ENCODE measurements at regions not wholly inside any gene's neighbourhood (a gene's known extent, or its start where the extent isn't known, plus 50 kb on each side); places are given as distances from the start of the nearest gene placed in this dataset.

DNA sequence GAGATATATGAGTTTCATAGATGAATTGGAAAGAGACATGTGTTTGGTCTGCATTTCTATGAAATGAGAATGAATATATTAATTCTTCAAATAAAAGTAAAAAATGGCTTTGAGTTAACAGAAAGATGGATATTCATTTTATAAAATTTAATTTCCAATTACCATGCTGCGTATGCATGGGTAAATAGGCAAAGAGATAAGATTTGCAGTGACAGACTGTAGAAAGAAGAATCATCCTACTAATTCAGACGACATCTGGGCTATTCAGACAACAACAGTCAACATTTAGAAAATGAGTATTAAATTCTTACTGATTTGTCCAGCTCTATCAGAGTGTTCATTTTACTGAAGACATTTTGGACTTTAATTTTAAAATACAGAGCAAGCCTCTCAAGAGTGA is 602.2 kb upstream of the NRSN1 start:
- TF ChIP-seq, protein P1, sequence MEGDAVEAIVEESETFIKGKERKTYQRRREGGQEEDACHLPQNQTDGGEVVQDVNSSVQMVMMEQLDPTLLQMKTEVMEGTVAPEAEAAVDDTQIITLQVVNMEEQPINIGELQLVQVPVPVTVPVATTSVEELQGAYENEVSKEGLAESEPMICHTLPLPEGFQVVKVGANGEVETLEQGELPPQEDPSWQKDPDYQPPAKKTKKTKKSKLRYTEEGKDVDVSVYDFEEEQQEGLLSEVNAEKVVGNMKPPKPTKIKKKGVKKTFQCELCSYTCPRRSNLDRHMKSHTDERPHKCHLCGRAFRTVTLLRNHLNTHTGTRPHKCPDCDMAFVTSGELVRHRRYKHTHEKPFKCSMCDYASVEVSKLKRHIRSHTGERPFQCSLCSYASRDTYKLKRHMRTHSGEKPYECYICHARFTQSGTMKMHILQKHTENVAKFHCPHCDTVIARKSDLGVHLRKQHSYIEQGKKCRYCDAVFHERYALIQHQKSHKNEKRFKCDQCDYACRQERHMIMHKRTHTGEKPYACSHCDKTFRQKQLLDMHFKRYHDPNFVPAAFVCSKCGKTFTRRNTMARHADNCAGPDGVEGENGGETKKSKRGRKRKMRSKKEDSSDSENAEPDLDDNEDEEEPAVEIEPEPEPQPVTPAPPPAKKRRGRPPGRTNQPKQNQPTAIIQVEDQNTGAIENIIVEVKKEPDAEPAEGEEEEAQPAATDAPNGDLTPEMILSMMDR (IDR thresholded peaks at IDR 0.05; ENCODE audit: unreplicated experiment) = no peak
- Mint-ChIP-seq H3K27ac (ENCODE audit: low read depth, unreplicated experiment) (no peak overlapping the region), H3K4me3 (ENCODE audit: unreplicated experiment) (no peak overlapping the region), H3K36me3 (ENCODE audit: insufficient read depth, unreplicated experiment) (no peaks in the 10 kb centered on the region), H3K27me3 (ENCODE audit: insufficient read depth, unreplicated experiment) (no peaks in the 10 kb centered on the region), H3K9me3 (ENCODE audit: unreplicated experiment) (no peaks in the 10 kb centered on the region), H3K4me1 (ENCODE audit: insufficient read depth, unreplicated experiment) (no peaks in the 10 kb centered on the region)
- DNase-seq (ENCODE audit: unreplicated experiment) = no peak
- POLR2A ChIA-PET = no interaction called here
- BruUV-seq (replicated peaks) = no TSS peak
- CTCF ChIA-PET = no interaction called here
- intact Hi-C loops (cut with micrococcal nuclease) = no loop called here

DNA sequence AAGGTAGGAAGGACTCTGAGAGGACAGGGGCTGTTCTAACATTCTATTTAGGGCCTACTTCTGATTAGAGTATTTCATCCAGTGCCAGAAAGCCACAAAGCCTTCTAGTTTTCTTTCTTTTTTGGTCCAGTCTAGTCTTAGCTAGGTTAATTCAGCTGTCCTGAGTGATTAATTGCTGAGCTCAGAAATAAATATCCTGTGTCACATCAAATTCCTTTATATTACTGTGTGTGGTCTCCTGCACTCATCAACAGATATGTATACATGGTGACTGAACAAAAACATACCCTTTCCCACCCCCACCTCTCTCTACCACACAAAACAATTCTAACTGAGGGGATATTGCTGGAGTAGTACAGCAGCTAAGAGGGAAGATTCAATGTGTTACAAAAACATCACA is 601.5 kb upstream of the NRSN1 start:
- DNase-seq (ENCODE audit: unreplicated experiment) = no peak
- H3K36me3 Mint-ChIP-seq (ENCODE audit: insufficient read depth, unreplicated experiment) = no peaks in the 10 kb centered on the region
- H3K27ac Mint-ChIP-seq (ENCODE audit: low read depth, unreplicated experiment) = no peak overlapping the region
- intact Hi-C loops (cut with micrococcal nuclease) = no loop called here
- H3K27me3 Mint-ChIP-seq (ENCODE audit: insufficient read depth, unreplicated experiment) = no peaks in the 10 kb centered on the region
- H3K4me1 Mint-ChIP-seq (ENCODE audit: insufficient read depth, unreplicated experiment) = peaks cover under 1% of the 10 kb centered on the region
- BruUV-seq (replicated peaks) = no TSS peak
- H3K4me3 Mint-ChIP-seq (ENCODE audit: unreplicated experiment) = no peak overlapping the region
- TF ChIP-seq, protein P1 (IDR thresholded peaks at IDR 0.05; ENCODE audit: unreplicated experiment) = no peak
- H3K9me3 Mint-ChIP-seq (ENCODE audit: unreplicated experiment) = no peaks in the 10 kb centered on the region
- ChIA-PET CTCF (interaction anchor here (0.6 kb wide), 1 partner anchor 368 kb away, joined by 3 read pairs; no protein-coding TSS in a partner anchor), POLR2A (interaction anchor here (0.6 to 0.9 kb wide), 2 partner anchors 12 to 1695 kb away, joined by 3 to 4 read pairs; no protein-coding TSS in a partner anchor)

DNA sequence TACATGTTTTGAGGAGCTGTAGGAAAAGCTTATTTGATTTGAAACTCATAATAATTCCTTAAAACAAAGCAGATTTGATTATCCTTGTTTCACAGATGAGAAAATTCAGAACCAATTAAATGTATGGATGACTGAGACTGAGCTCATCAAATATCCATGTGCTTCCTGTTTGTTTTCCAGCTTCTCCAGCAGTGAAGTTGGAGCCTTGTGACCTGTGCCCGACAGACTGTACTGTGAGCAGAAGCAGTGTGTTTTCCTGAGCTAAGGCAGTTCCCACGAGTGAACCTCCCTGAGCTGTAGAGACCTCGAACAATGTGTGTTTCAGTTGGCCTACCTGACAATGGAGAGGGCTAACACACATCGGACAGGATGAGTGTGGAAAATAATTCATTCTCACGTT is 599.5 kb upstream of the NRSN1 start:
- Mint-ChIP-seq H3K4me1 (ENCODE audit: insufficient read depth, unreplicated experiment) (peaks cover 15% of the 10 kb centered on the region), H3K27me3 (ENCODE audit: insufficient read depth, unreplicated experiment) (no peaks in the 10 kb centered on the region), H3K9me3 (ENCODE audit: unreplicated experiment) (no peaks in the 10 kb centered on the region), H3K36me3 (ENCODE audit: insufficient read depth, unreplicated experiment) (no peaks in the 10 kb centered on the region), H3K4me3 (ENCODE audit: unreplicated experiment) (no peak overlapping the region), H3K27ac (ENCODE audit: low read depth, unreplicated experiment) (no peak overlapping the region)
- ChIA-PET CTCF (no interaction called here), POLR2A (no interaction called here)
- TF ChIP-seq, protein P1 (IDR thresholded peaks at IDR 0.05; ENCODE audit: unreplicated experiment) = no peak
- no peak for DNase-seq (ENCODE audit: unreplicated experiment)
- BruUV-seq (replicated peaks) = no TSS peak
- intact Hi-C loops (cut with micrococcal nuclease) = no loop called here

DNA sequence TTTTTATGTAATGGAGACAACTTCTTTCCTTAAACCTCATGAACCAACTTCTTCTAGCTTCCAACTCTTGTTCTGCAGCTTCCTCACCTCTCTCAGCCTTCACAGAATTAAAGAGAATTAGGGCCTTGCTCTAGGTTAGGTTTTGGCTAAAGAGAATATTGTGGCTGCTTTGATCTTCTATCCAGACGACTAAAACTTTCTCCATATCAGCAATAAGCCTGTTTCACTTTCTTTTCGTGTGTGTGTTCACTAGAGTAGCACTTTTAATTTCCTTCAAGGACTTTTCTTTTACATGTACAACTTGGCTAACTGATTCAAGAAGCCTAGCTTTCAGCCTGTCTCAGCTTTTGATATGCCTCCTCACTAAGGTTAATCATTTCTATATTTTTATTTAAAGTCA is 596.1 kb upstream of the NRSN1 start:
- H3K4me1 Mint-ChIP-seq (ENCODE audit: insufficient read depth, unreplicated experiment) = peaks cover 35% of the 10 kb centered on the region
- no peaks in the 10 kb centered on the region for H3K9me3 Mint-ChIP-seq (ENCODE audit: unreplicated experiment)
- POLR2A ChIA-PET = interaction anchor here (0.6 kb wide), 1 partner anchor 631 kb away, joined by 5 read pairs; no protein-coding TSS in a partner anchor
- no peak overlapping the region for H3K4me3 Mint-ChIP-seq (ENCODE audit: unreplicated experiment)
- intact Hi-C loops (cut with micrococcal nuclease) = no loop called here
- TF ChIP-seq, protein P1 (IDR thresholded peaks at IDR 0.05; ENCODE audit: unreplicated experiment) = no peak
- no peak overlapping the region for H3K27ac Mint-ChIP-seq (ENCODE audit: low read depth, unreplicated experiment)
- H3K27me3 Mint-ChIP-seq (ENCODE audit: insufficient read depth, unreplicated experiment) = no peaks in the 10 kb centered on the region
- no TSS peak for BruUV-seq (replicated peaks)
- DNase-seq (ENCODE audit: unreplicated experiment) = no peak
- no peaks in the 10 kb centered on the region for H3K36me3 Mint-ChIP-seq (ENCODE audit: insufficient read depth, unreplicated experiment)
- CTCF ChIA-PET = interaction anchor here (0.6 to 0.7 kb wide), 2 partner anchors 10 to 108 kb away, joined by 3 read pairs; no protein-coding TSS in a partner anchor
